ENCODE measurements at regions not wholly inside any gene's neighbourhood (a gene's known extent, or its start where the extent isn't known, plus 50 kb on each side); places are given as distances from the start of the nearest gene placed in this dataset.

GRCh38 chr18:78046631-78047030, 797.0 kb downstream of the GALR1 start:
- TF ChIP-seq POLR2A (IDR thresholded peaks at IDR 0.05; ENCODE audit: insufficient read depth in 1 of 2, low read depth in 2 of 2, low read length in 2 of 2) = no peak
- no peak for TF ChIP-seq ZNF574 (CRISPR knock-in tag; IDR thresholded peaks at IDR 0.05)
- TF ChIP-seq CTCF (CRISPR knock-in tag; IDR thresholded peaks at IDR 0.05) = no peak

Measured in HepG2 (cell line).